ENCODE measurements at regions not wholly inside any gene's neighbourhood (a gene's known extent, or its start where the extent isn't known, plus 50 kb on each side); places are given as distances from the start of the nearest gene placed in this dataset.

- Histone ChIP-seq H3K27ac (ENCODE audit: low read depth, low read length, poor library complexity, severe bottlenecking) (no peak overlapping the region), H3K9me3 (ENCODE audit: low read length) (no peaks in the 10 kb centered on the region), H3K79me2 (ENCODE audit: insufficient read depth, low read length) (no peaks in the 10 kb centered on the region), H3F3A (ENCODE audit: insufficient read depth, low read length) (no peaks in the 10 kb centered on the region), H3K36me3 (ENCODE audit: insufficient read depth, low read length) (no peaks in the 10 kb centered on the region), H3K4me2 (ENCODE audit: low read length) (no peak overlapping the region), H3K9me2 (ENCODE audit: low read depth, low read length) (no peaks in the 10 kb centered on the region), H3K9ac (ENCODE audit: low read length) (no peak overlapping the region), H4K20me1 (ENCODE audit: insufficient read depth, low read length) (no peaks in the 10 kb centered on the region), H3K27me3 (ENCODE audit: insufficient read depth, low read length) (no peaks in the 10 kb centered on the region), H2AFZ (ENCODE audit: low read length) (no peak overlapping the region), H3K4me3 (ENCODE audit: low read depth, low read length, poor library complexity, severe bottlenecking) (no peak overlapping the region), H3K4me1 (ENCODE audit: insufficient read depth, low read length, severe bottlenecking) (no peaks in the 10 kb centered on the region)
- TF ChIP-seq, protein P1, sequence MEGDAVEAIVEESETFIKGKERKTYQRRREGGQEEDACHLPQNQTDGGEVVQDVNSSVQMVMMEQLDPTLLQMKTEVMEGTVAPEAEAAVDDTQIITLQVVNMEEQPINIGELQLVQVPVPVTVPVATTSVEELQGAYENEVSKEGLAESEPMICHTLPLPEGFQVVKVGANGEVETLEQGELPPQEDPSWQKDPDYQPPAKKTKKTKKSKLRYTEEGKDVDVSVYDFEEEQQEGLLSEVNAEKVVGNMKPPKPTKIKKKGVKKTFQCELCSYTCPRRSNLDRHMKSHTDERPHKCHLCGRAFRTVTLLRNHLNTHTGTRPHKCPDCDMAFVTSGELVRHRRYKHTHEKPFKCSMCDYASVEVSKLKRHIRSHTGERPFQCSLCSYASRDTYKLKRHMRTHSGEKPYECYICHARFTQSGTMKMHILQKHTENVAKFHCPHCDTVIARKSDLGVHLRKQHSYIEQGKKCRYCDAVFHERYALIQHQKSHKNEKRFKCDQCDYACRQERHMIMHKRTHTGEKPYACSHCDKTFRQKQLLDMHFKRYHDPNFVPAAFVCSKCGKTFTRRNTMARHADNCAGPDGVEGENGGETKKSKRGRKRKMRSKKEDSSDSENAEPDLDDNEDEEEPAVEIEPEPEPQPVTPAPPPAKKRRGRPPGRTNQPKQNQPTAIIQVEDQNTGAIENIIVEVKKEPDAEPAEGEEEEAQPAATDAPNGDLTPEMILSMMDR (IDR thresholded peaks at IDR 0.05; ENCODE audit: low read length) = no peak
- no peak for TF ChIP-seq EZH2 (IDR thresholded peaks at IDR 0.05; ENCODE audit: borderline replicate concordance, low read length)
Observed at GRCh38 chr3:182294696-182295095, 498.6 kb upstream of the ATP11B start.

DNA sequence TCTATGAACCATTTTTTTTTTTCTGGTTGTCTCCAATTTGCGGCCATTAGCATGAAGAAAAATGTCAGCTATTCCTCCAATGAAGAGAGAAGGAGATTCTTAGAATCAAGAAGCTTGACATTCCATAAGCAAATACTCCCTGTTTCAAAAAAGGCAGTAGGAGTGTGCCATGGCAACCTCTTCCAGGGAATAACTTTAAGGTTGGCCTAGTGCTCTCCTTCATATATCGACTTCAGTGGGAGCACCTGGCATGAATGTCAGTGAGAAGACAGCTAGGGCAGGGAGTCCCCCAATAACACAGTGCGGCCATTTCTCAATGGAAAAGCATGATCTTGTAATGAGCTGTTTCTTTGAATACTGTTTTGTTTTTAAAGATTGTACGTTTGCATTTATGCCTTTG is 493.0 kb upstream of the ATP11B start:
- no peak overlapping the region for H3K4me2 ChIP-seq (ENCODE audit: low read length)
- no peak overlapping the region for H3K9ac ChIP-seq (ENCODE audit: low read length)
- no peaks in the 10 kb centered on the region for H3K27me3 ChIP-seq (ENCODE audit: insufficient read depth, low read length)
- H2AFZ ChIP-seq (ENCODE audit: low read length) = no peak overlapping the region
- H3K9me2 ChIP-seq (ENCODE audit: low read depth, low read length) = no peaks in the 10 kb centered on the region
- no peaks in the 10 kb centered on the region for H3K36me3 ChIP-seq (ENCODE audit: insufficient read depth, low read length)
- H3F3A ChIP-seq (ENCODE audit: insufficient read depth, low read length) = no peaks in the 10 kb centered on the region
- no peaks in the 10 kb centered on the region for H4K20me1 ChIP-seq (ENCODE audit: insufficient read depth, low read length)
- TF ChIP-seq, protein P1 (IDR thresholded peaks at IDR 0.05; ENCODE audit: low read length) = no peak
- TF ChIP-seq EZH2 (IDR thresholded peaks at IDR 0.05; ENCODE audit: borderline replicate concordance, low read length) = no peak
- H3K27ac ChIP-seq (ENCODE audit: low read depth, low read length, poor library complexity, severe bottlenecking) = no peak overlapping the region
- no peaks in the 10 kb centered on the region for H3K4me1 ChIP-seq (ENCODE audit: insufficient read depth, low read length, severe bottlenecking)
- H3K9me3 ChIP-seq (ENCODE audit: low read length) = no peaks in the 10 kb centered on the region
- no peak overlapping the region for H3K4me3 ChIP-seq (ENCODE audit: low read depth, low read length, poor library complexity, severe bottlenecking)
- no peaks in the 10 kb centered on the region for H3K79me2 ChIP-seq (ENCODE audit: insufficient read depth, low read length)

DNA sequence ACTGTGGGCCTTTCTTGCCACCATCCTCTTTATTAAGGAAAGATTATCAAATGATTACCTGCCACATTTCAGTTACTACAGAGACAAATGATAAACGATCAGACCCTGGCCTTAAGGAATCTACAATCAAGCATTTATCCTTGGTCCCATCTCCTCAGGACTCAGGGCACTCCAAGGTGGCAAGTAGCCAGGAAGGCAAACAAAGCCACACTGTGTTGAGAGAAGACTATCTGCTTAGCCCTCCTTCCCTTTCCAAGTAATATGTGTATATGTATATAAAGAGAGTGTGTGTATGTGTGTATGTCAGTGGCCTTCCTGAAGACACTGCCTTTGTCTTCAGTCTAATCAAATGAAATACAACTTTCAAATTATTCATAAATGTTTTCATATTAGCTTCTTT is 490.1 kb upstream of the ATP11B start:
- H3K9me2 ChIP-seq (ENCODE audit: low read depth, low read length) = no peaks in the 10 kb centered on the region
- TF ChIP-seq, protein P1 (IDR thresholded peaks at IDR 0.05; ENCODE audit: low read length) = no peak
- no peak for TF ChIP-seq EZH2 (IDR thresholded peaks at IDR 0.05; ENCODE audit: borderline replicate concordance, low read length)
- H3K9ac ChIP-seq (ENCODE audit: low read length) = no peak overlapping the region
- no peaks in the 10 kb centered on the region for H3F3A ChIP-seq (ENCODE audit: insufficient read depth, low read length)
- no peaks in the 10 kb centered on the region for H4K20me1 ChIP-seq (ENCODE audit: insufficient read depth, low read length)
- H3K4me3 ChIP-seq (ENCODE audit: low read depth, low read length, poor library complexity, severe bottlenecking) = no peak overlapping the region
- H3K79me2 ChIP-seq (ENCODE audit: insufficient read depth, low read length) = no peaks in the 10 kb centered on the region
- no peaks in the 10 kb centered on the region for H3K36me3 ChIP-seq (ENCODE audit: insufficient read depth, low read length)
- no peak overlapping the region for H2AFZ ChIP-seq (ENCODE audit: low read length)
- H3K27me3 ChIP-seq (ENCODE audit: insufficient read depth, low read length) = no peaks in the 10 kb centered on the region
- no peaks in the 10 kb centered on the region for H3K4me1 ChIP-seq (ENCODE audit: insufficient read depth, low read length, severe bottlenecking)
- H3K4me2 ChIP-seq (ENCODE audit: low read length) = no peak overlapping the region
- no peak overlapping the region for H3K27ac ChIP-seq (ENCODE audit: low read depth, low read length, poor library complexity, severe bottlenecking)
- no peaks in the 10 kb centered on the region for H3K9me3 ChIP-seq (ENCODE audit: low read length)

All from OCI-LY1 (cell line).